SK-N-DZ (cell line): ENCODE measurements at regions not wholly inside any gene's neighbourhood (a gene's known extent, or its start where the extent isn't known, plus 50 kb on each side); places are given as distances from the start of the nearest gene placed in this dataset.
"Not testable (repeated sequence)": the region's sequence is repeated elsewhere in the genome, so short reads cannot be mapped to it uniquely, and the experiment has no call there.

ENCODE experiments used
- DNase-seq: peaks from one replicate; pipeline ENCODE4 v3.0.0-alpha.2; 2015; ENCODE audit warnings: low spot score

DNA sequence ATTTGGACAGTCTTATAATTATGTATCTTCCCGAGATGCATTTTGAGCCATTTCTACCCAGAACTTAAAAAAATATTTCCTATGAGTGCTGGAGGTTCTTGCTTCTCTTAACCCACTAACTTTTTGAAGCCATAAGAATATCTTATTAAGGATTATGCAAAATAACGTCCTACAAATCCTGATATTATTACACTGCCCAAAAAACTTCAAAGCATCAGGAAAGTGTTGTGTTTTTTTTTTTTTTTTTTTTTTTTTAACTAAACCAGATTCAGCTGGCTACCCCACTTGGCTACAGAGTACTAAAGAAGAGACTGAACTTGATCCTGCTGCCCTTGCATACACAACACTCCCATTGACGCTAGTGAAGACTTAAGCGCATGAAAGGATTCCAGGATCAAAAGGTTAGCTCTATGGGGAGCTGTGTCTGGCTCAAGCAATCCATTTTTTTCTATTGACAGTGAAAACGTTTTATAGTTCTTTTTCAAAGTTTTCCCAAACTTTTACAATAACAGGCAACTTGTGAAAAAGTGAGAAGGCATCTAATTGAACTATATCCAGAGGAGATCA is 141.4 kb downstream of the KCNRG start:
- DNase-seq: no peak

DNA sequence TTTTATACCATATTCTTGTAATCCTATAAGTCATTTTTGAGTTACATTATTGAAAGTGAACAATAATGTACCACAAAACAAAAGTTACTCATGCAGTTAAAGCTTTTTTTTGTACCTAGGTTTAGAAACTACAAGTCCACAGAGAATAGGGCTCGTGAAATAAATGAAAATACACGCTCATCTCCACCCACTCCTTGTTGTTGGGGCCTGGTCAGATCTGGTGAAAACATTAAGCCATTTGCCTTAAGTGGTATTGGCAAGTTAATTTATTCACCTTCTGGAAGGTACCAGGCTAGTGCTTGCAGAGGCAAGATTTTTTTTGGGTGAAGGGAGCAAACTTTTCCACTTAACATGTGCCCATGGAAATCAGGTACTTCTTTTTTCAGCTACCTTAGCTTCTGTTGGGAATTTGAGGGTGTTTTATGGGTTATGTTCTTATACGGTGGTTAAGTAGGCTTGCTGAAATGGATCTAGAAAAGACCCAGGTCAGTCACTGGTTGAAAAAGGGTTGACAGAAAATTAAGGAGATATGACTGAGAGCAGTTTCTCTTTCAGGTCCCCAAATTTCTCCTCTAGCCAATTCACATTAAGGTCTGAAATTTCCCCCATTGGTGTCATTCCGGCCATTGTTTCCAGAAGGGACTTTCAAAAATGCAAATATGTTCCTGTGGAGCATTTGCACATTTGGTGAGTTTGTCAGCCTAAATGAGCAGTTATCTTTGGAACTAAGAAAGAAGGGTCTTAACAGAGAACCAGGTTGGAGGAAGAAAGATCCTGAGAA is 143.3 kb downstream of the KCNRG start:
- no peak for DNase-seq

- no peak for DNase-seq
Measured at GRCh38 chr13:50159607-50160006, 144.4 kb downstream of the KCNRG start.

GRCh38 chr13:50161052-50161451 is 145.8 kb downstream of the KCNRG start:
- no peak for DNase-seq

DNA sequence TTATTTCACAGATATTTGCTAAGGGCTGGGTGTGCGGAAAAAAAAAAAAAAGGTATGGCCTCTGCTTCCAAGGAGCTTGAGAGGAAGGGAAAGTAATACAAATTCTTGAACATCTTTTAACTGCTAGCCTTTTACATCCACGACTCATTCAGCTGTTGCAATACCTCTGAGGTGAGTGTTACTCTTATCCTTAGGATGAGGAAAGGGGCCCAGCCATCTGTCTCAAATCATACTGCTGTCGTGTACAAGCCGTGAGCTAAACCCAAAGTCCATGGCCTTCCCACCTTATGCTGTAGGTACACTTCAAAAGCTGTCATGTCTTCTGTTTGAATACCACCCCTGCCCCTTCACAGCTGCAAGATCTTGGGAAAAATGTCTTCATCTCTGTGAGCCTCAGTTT is 146.8 kb downstream of the KCNRG start:
- DNase-seq: no peak

DNA sequence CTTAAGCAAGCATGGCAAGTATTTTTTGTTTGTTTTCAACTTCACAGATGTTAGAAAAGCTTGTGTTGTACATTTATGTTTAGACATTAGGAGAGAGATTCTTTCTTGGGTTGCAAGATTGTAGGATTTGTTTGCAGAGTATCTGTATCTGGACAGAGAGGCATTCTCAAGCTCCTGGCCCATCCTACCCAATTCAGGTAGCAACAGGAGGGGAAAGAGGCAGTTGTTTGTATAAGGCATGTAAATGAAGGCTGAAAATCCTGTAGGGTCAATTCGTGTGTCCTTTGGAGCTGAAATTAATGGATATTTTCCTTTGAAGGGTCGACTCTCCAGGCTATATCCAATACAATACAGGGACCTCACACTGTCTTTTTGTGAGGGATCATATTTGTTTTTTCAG is 147.3 kb downstream of the KCNRG start:
- DNase-seq: no peak

DNA sequence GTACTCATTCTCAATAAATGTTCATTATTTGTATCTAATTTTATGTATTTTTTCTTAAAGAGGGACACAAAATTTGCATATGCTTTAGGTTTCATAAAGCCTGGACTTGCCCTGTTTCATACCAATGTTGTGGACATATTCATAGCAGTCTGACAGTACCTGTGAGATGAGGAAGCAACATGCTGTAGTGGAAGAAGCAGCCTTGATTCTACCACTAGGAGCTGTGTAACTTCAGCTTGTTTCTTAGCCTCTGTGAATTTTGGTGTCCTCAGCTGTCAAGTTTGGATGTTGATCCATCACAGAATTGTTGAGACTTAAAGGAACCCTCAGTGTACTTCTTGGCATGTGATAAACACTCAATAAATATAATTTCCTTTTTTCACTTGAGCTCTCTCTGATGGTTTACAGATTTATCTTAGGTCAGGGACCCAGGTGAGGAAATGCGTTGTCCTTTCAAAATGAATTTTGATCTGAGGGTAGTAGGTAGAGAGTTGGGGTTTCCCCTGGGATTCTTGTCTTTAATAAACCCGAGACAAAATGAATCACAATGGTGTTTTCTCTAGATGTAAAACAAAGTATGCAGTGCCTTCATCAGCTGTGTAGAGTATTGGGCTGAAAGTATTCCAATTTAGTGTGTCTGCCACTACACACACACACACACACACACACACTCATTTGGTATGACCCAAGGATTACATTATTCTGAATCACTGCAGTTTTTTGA is 152.1 kb downstream of the KCNRG start:
- DNase-seq: no peak

GRCh38 chr13:50167967-50168366 is 152.7 kb downstream of the KCNRG start:
- DNase-seq: no peak

- no peak for DNase-seq
Measured at GRCh38 chr13:50168786-50169185, 153.5 kb downstream of the KCNRG start.

DNA sequence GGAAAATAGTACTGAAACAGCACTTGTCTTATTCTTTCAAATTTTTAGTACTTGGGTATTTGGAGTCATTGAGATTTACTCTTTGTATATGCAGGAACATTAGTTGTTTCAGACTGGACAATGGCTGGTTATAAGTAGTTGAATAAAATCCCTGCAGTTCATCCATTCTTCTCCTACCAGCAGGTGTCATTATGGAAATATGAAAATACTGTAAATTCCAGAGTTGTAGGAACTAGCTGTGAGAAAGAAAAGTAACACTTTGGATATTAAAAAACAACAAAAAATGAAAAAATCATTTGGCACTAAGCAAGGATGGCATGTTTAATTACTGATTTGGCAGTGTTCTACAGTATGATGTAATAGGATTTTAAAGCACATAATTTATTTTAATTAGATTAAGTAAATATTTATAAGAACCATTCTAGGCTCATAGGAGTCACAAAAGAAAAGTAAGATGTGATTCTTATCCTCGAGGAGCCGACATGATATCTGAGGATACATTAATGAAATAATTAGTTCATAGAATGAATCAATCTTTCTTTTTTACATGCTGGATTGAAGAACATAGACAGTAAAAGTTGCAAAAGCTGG is 155.3 kb downstream of the KCNRG start:
- no peak for DNase-seq

DNA sequence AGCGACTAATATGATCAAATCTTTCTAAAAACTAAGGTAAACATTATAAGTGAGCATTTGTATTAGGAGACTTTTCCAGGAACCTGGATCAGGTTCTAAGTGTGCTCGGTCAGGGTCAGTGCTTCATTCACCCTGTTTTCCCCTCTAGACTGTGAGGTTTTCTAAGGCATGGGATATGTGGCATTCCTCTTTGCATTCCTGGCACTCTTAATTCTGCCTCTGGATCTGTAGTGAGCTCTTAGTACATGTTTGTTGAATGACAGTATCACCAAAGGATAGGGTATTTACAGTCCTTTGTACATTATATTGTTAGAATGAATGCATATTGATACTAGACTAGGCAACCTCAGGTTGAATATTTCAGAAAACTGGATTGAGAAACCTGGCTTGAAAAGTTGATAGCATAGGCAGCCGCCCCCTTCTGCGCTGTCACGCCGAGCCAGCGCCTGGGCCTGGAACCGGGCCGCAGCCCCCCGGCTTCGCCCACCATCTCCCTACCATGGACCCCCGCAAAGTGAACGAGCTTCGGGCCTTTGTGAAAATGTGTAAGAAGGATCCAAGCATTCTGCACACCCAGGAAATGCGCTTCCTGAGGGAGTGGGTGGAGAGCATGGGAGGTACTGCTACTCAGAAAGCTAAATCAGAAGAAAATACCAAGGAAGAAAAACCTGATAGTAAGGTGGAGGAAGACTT is 156.5 kb downstream of the KCNRG start:
- DNase-seq: no peak

DNA sequence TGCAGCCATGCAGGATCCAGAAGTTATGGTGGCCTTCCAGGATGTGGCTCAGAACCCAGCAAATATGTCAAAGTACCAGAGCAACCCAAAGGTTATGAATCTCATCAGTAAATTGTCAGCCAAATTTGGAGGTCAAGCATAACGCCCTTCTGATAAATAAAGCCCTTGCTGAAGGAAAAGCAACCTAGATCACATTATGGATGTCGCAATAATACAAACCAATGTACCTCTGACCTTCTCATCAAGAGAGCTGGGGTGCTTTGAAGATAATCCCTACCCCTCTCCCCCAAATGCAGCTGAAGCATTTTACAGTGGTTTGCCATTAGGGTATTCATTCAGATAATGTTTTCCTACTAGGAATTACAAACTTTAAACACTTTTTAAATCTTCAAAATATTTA is 157.8 kb downstream of the KCNRG start:
- DNase-seq: not testable (repeated sequence)

DNA sequence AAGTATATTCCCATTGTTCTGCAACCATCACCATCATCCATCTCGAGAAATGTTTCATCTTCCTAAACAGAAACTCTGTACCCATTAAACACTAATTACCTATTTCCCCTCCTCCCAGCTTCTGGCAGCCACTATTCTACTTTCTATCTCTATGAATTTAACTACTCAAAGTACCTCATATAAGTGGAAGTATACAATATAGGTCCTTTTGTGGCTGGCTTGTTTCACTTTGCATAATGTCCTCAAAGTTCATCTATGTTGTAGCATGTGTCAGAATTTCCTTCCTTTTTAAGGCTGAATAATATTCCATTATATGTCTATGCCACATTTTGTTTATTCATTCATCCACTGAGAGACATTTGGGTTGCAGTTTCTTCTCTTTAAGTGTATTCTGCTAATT is 159.4 kb downstream of the KCNRG start:
- DNase-seq: no peak

DNA sequence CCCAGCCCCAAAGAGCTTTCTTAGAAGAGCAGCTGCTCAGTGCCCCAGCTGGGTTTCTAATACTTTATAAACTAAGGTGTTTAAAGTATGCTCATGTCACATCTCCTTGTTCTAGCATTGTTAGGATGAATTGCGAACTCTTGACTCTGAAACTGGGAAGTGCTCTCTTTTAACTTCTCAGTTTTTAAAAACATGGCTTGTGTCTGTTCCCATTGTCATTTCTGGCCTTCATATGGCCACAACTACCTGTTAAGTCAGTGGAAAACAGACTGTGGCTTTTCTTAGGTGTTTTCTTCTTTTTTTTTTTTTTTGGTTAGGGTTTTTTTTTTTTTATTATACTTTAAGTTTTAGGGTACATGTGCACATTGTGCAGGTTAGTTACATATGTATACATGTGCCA is 164.7 kb downstream of the KCNRG start:
- DNase-seq: no peak

DNA sequence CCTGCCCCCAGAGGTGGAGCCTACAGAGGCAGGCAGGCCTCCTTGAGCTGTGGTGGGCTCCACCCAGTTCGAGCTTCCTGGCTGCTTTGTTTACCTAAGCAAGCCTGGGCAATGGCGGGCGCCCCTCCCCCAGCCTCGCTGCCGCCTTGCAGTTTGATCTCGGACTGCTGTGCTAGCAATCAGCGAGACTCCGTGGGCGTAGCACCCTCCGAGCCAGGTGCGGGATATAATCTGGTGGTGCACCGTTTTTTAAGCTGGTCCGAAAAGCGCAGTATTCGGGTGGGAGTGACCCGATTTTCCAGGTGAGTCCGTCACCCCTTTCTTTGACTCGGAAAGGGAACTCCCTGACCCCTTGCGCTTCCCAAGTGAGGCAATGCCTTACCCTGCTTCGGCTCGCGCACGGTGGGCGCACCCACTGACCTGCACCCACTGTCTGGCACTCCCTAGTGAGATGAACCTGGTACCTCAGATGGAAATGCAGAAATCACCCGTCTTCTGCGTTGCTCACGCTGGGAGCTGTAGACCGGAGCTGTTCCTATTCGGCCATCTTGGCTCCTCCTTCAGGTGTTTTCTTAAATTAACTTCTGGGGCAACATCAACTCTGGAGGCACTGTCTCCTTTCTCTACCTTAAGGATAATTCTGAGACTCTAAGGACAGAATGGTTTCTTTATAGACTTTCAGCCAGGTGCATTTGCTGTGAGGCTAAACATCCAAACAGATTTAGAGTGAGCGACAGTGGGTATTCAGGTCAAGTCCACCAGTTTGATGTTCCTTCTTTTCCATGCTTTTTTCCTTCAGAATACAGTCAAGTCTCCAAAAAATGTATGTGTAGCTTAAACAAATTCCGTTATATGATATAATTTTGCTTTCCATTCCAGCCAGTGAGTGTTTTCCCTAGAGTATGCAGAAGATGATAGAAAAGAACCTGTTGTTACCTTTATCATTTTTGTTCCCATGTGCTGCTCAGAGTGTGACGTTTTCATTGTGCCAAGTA is 170.8 kb downstream of the KCNRG start:
- not testable (repeated sequence) for DNase-seq

DNA sequence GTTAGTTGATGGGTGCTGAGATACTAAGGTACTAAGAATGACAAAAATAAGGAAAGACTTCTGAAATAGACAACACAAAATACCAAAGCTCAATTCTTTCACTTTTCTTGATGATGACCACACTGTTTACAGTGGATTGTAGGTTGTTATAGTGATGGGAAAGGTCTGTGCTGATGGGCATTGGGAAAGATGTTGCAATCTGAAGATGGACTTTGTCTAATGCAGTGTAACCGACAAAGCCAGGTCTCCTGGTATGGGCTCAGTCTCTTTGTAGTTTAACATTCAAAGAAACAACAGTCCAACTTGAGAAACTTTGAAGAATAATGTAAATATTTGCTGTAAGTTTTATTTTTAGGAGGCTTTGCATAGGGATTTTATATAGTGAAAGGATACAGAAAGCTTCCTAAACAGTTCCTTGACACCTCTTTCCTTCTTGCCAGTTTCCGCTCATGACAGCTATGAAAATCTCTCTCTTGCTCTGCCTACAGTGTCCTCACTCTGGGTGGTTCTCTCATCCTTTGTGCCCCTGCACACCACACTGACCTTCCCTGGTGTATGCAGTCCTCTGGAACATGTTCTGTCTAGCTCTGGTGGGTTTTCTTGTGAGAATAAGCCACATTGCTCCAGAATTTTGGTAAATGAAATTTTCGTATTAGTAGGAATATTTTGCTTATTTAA is 172.2 kb downstream of the KCNRG start:
- DNase-seq: no peak

DNA sequence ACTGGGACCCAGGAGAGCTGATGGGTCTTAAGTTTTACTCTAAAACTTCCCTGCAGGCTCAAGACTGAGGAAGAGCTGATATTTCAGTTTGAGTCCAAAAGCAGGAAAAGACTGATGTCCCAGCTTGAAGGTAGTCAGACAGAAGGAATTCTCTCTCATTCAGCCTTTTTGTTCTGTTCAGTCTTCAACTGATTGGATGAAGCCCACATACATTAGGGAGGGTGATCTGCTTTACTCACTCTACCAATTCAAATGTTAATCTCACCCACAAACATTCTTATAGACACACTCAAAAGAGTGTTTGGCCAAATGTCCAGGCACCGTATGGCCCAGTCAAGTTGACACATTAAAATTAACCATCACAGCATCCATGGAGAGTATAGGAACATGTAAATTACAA is 173.5 kb downstream of the KCNRG start:
- DNase-seq: no peak

DNA sequence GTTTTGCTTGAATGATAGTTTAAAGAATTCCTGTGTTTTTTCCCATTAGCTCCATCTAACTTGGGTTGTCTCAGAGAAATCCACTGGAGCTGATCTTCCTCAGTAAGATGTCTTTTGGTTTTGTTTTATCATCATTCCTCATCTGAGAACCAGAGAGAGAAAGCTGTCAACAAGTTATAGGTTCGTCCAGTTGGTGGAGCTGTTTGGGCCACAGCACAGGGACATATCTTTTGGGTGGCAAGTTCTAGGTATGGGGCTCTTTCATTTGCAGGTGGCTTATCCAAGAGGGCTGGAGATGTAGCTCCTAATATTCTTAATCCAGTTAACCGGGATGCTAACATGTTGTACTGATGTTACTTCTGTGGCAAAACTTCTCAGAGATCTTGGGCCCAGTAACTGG is 174.2 kb downstream of the KCNRG start:
- no peak for DNase-seq

DNA sequence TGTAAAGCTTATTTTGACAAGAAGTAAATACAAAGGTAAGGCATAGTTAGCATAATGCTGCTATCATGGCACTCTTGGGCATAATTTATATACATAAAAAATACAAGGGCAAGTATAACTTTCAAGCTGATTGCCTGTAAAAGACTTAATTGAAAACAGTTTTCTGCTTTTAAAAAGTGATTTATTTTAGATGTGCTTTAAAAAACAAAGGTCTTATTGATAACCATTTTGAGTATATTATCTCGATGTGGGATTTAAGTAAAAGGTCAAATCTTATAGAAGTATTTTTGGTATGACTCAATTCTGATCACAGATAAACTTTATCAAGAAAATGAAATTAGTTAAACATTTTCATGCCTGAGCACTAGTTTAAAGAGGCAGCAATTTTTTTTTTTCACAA is 175.8 kb downstream of the KCNRG start:
- no peak for DNase-seq

DNA sequence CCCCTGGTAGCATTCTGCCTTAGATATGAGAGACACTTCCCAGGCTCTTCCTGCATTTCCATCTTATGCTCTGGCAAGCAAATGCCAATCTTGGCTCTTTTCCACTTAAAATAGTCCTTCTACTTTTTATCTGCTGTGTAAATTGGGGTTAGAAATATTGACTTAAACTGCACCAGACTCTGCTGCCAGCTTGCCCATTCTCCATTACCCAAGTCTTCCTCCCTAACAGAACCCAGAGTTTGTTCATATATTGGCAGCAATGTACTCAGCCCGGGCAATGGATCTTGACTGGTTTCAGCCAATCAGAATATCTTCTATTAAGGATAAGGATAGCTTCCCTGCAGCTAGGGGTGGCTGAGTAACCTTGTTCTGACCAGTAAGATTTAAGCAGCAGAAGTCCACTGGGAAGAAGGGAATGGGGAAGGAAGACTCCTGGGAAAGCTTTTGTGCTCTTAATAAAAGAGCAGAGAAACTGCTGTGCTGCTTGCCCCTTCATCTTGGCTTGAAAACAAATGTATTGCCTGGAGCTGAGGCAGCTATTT is 177.1 kb downstream of the KCNRG start:
- DNase-seq: no peak
